Dermis microvascular lymphatic vessel endothelial cell (primary cell): ENCODE measurements at regions not wholly inside any gene's neighbourhood (a gene's known extent, or its start where the extent isn't known, plus 50 kb on each side); places are given as distances from the start of the nearest gene placed in this dataset.

Source experiments
- DNase-seq, 2 donors: peaks; one replicate each; pipeline versions ENCODE4 v3.0.0 to v3.0.0-alpha.2; 2010; ENCODE audit warnings: low read depth in 2 of 2

DNA sequence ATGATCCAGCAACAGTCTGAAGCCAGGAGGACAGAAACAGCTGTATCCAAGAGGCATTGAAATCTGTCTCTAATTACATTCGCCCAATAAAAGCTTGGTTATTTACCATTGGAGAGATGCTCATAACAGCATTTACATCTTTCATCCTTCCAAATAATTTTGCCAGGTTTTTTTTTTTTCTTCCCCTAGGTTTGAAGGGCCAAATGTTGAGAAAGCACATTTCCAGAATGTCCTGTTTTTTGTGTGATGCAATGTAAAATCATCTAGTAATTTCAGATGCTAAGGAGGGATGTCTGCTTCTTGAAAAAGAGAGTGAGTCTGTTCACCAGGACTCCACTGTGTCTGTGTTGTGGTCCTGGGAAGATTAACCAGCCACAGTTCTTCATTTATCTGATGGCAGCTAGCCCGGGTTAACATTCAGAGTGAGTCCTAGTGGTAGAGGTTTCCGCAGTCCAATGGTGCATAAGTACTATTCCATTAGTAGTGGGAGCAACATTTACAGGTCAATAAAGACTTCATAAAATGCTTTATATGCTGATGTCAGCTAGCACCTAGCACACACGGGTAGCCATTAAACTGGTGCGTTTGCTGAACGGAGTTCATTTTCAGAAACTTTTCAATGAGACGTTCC, 406.8 kb downstream of the STIM2 start:
- DNase-seq = no peak

DNA sequence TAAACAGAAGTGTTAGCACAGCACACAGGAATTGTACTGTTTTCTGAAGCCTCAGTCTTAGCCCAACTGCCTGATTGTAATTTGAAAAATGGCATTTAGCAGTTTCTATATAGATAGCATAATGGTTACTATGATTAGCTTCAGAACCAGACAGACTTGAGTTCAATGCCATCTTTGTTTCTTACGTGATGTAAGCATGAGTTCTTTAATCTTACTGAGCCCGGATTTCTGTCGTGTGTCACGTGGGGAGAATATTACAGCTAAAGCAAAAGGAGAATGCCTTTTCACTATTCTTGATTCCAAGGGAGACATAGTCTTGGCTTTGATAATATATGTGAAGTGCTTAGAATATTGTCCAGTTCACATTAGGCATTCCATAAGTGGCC, 407.3 kb downstream of the STIM2 start:
- DNase-seq = no peak

DNA sequence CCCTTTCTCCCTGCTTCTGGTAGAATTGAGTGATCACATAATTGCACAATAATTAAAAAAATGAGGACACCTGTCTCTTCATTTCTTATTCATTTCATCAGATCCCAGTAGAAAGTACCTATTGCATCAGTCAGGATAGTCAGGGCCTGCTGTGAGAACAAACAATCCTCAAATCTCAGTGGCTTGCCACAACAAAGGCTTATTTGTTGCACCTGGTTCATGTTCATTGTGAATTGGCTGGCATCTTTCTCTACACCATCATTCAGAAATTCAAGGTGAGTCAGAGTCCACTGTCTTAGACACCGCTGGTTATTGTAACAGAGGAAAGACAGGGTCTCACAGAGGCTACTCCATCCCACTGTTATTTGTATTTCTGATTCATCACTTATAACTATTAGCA, 409.8 kb downstream of the STIM2 start:
- no peak for DNase-seq

DNA sequence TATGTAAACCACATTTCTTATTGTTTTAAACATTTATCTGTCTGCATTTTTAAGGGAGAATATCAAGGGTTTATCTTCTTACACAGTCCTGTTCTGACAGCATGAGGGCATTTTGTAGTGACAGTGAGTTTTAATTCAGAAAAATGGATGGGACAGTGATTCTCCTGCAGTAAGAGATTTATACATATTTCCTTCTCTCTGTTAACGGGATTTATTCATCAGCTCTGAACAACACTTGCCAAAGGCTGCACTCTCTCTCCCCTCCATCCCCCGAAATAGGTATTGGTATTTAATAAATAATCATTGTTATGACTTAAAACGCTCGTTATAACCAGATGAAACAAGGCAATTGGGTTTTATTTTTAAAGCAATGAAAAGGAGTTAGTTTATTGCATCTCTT, 410.9 kb downstream of the STIM2 start:
- no peak for DNase-seq

DNA sequence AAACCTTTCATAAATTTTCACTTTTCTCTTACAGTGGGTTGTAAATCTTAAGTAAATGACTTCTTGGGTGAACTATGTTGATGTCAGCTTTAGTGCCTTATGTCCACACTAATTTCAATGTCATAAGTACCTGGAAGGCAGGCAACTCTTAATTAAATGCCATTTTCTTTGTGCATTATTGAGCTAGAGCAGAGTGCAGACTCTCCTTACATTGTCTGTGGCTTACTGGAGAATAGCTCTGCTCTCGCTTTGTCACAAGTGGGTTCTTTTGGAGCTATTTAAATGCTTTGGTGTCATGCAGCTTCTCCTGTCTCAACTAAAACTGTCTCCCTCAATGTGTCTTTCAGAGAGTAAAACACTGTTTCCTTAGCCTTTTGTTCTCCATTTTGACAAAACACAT, 411.6 kb downstream of the STIM2 start:
- no peak for DNase-seq

DNA sequence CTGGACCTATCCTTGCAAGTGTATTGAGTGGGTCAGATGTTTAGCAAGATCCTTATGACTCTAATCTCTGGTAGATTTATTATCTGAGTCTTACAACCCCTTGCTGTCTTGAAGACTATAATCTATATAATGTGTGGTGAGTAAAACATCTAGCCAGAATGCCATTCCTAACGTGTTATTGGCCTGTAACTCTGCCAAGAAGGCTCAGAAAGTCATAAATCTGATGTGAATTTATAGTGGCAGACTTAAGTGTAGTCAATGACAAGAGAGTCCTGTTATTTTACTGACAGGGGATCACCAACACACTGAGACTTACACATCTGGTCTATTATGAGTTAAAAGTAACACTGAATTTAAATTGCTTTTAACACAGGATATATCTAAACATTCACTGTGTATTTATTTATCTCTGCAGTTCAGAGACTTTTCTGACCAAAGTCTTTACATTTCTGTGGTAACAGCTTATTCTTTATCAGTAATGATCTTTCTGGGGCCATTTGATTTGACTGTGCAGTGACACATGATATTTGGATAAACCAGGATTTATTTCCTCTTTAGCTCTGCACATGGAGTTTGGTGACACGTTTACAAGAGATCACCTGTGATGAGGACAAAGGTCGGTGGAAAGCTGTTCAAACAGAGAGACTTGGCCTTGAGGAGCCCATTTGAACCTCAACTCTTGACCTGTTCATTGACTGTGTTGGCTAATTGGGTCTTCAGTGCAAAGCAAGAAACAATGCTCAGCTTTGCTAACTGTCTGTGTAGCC, 415.8 kb downstream of the STIM2 start:
- DNase-seq = no peak

DNA sequence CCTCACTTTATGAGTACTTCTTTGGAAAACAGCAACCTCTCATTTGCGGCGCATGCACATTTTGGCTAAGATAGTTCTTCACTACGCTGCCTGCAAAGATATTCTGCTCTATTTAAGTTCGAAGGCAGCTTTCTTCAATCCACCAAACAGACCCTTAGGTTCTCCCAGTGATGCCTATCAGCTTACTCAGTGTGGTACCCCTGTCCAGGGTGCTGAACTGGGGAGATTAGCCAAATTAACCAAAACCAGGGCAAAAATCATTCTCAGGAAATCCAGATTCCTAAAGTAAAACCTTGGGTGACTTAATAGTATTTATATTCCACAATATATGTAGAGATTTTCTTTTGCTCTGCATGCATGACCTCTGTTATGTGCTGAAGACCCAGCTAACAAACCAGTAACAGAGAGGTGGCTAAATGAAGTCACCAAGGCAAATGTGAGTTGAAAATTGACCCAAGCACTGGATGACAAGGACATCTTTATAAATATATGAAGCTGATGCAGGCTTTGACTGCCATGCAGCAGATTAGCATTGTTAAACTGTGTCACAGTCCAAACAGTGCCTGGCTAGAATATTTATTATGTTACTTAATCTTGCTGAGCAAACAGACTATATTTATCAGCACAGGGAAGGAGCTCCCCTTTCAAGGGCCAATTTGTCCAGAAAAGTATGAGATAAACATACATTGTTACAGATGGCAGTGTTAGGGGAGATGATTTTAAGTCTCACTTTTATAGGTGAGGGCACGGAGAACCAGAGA, 418.2 kb downstream of the STIM2 start:
- DNase-seq = peak in 1 of 2 donors; percentile 0

DNA sequence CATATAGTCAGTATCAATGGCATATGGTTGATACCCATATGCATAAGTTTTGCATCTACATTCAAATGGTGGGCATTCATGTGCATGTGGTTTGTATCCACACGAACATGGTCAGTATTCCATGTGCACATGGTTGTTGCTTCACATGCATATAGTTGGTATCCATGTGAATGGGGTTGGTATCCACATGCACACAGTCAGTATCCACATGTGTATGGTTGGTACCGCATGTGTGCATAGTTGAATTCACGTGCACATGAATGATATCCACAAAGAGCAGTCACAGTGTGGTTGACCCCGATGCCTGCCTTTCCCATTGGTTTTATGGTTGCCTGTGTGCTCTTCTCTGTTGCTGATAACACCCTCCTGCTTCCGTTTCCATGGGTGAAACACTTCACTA, 427.9 kb downstream of the STIM2 start:
- DNase-seq = no peak

DNA sequence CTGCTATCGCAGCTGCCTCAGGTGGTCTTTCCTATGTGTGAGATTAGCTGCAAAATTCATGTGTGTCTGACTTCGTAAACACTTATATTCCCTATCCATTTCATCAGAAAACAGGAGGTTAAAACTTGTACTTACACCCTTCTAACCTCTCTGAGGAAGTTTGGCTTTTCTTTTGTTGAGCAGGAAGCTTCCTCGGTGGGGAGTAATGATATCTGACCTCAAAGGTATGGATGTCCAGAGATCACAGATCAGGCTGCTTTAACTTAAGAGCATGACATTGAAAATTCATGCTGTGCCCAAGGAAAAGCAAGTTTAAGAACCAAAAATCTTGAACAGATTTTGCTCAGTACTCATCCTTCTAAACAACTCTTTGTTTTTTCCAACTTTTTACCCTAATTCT, 429.1 kb downstream of the STIM2 start:
- no peak for DNase-seq

DNA sequence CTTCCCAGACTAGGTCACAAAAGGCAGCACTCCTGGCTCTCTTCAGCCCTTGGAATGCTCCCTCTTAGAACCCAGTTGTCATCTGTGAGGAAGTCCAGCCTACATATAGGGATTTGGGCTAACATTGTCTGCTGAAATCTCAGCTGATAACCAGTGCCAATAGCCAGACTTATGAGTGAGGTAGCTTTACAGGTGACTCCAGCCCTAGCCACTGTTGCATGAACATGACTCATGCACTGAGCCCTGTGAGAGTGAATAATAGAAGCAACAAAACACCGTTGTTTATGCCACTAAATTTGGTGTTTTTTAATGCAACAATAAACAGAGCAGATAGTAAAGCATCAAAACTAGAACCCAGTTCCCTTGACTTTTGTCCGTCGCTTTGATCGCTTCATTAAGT, 433.2 kb downstream of the STIM2 start:
- no peak for DNase-seq

DNA sequence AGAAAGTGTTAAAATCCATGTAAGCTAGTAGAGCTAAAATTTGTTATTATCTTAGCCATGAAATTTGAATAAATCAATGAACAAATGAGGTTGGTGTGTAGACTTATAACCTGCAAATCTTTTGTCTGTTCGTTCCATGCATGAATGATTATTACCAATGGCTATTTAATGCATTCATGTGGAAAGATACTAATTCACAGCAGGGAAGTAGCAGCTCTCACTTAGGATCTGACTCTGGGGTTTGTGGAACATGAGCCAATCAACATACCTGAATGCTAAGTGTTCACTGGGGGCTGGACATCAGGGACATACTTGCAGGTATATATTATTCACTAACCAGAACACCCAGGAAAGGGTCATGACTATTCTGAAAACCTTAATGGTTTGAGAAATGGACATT, 444.1 kb downstream of the STIM2 start:
- DNase-seq = no peak

DNA sequence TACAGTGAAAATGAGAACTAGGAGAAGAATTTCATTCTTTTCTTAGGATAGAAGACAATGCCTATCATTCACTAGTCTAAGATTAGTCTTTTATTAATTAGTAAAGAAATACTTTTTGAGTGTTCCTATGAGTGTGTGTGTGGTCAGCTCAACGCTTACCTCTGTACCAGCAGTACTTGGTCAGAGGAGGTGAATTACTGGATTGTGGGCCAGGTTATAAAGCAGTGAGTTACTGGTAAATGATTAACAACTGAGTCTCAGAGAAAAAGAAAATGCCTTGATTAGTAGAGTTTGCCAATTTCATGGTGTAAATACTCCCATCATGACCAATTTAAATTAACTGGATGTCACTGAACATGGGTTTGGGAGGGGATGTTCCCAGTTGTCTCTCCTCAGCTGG, 444.6 kb downstream of the STIM2 start:
- no peak for DNase-seq

DNA sequence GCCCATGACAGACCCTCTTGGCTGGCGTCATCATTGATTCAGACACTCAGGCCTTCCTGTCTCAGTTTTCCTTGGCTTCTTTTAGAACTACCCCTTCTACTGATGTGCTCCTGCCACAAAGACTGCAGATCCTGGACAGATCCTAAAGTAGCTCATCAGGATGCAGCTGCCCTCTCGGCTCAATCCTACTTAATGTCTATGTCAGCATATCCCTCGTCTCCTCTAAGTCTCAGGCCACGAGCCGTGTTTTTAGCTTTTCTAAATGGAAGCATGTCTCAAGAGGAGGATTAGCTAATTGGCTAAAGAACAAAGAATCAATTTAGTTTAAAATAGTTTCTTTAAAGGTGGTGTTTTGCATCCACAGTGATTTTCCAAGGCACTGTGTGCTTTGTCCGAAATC, 447.7 kb downstream of the STIM2 start:
- no peak for DNase-seq

DNA sequence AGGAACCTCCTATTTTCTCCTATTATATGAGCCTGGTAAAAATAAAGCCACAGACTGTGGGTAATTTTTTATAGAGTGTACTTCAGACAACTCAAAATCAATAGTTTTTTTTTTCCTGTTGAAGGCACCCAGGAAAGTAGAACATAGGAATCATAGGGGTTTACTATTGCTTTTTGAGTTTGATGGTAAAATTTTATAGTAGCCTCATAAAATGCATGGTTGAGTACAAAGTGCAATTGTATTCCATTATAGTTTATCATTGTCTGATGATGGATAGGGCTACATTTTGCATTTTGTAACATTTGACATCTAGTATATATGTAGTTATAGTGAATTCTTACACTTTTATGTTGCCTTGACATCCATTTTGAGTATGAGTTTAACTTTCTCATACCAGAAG, 455.0 kb downstream of the STIM2 start:
- no peak for DNase-seq

DNA sequence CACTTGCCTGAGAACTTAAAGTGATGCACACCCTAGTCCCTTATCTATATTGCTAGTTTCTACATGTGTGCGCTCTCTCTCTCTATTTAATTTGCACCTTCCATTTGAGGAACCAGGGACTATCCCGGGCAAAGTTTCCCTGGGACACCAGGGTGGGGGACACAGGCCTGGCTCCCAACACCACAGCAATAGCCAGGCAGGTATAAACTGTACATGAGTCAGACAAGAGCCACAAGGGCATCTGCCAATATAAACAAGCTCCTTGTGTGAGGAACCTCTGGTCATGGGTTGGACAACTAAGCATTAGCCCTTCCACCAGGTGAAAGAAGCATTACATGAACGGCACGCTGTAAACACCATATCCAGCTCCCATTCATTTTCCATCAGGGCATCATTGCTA, 455.5 kb downstream of the STIM2 start:
- DNase-seq = no peak

DNA sequence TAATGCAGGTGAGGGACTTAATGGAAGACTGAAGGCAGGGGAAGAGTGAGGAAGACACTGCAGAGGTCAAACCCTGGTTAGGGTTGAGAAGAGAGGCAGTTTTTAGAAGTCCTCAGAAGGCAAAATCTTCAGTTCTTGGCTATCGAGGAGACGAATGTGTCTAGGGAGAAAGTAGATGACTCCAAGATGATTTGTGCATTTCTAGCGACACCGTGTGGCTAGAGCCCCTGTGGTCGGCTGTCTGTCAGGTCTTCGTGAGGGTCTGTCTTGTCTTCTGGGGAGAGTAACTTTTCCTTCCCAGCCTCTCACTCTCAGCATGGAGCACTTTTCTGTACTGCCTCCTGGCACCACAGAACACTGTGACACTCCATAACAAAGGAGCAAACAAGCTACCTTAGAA, 458.1 kb downstream of the STIM2 start:
- no peak for DNase-seq

DNA sequence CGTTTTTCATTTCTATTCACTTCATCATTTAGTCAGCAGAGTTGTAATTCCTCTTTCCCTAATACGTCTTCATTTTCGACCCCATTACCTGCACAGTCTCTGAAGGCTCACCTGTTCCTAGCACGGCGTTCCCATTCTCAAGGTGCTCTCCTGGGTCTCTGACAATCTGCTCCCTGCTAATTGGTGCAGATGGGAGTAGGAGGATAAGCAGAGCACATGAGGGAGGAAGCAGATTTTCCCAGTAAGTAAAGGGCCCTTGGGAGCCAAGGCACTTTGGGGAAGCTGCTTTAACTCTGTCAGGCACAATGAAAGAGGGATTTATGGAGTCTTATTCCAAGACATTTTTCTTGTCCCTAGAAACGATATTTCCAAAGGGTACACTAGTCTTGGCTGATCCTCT, 466.4 kb downstream of the STIM2 start:
- DNase-seq = no peak

DNA sequence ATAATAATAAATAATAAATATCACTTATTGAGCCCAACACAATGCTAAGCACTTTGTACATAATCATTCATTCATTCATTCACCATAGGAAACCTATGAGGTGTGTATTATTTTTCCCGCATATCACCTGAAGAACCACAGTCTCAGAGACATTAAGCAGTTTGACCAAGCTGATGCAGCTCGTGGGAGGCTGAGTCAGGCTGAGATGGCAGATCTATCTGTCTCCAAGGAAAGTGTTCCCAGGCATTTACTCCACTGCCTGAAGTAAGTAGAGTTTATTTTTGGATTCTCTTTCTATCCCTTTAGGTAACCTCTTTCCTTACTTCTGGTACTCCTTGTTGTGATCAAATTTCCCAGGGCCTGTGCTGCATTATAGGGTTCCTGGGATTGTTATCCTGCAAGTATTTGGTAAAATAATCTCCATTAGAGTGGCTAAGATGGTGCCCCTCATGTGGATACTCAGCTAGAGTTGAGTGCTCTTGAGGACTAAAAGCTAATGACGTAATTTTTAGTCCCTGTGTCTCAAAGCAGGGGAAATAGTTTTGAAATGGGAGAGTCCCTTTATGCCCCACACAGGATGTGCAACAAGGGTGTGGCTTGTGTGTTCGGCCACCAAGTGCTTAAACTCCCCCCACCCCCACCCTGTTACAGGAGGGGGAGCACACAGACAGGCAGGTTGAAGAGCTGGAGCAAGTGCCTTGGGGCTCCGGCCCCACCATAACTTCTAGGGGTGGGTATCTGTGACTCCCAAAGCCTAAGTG, 467.0 kb downstream of the STIM2 start:
- no peak for DNase-seq

DNA sequence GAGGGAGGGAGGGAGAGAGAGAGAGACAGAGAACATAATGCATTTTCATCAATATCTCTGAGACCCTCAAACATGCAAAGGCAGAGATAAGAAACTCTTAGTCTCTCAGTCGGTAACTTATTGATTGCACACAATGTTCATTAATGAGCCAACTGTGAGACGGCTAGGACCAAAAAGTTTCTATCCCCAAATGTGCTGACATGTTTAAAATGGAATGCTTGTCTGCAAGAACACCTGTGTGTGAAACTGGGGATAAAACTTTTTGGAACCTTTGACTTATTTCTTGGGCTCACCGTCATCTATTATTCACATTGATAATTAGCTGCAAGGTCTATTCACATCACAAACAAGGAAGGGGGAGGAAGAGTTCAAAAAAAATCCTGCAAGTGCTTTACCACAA, 477.9 kb downstream of the STIM2 start:
- DNase-seq = no peak

DNA sequence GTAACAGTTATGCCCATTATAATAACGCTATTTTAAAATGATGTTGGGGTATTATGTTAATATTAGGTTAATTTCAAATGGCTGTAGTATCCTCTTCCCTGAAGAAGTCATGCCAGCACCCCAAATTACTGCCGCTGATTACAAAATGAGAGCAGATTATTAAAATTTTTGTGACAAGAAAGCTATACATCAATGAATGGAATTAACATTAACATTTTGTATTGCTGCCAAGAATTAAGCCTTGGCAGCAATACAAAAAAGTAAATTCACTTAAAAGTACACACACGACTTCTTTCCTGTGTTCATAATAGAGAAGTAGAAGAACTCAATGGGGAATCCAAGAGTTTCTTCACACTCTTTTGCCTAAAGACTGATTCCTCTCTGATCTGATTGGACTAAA, 482.8 kb downstream of the STIM2 start:
- no peak for DNase-seq

DNA sequence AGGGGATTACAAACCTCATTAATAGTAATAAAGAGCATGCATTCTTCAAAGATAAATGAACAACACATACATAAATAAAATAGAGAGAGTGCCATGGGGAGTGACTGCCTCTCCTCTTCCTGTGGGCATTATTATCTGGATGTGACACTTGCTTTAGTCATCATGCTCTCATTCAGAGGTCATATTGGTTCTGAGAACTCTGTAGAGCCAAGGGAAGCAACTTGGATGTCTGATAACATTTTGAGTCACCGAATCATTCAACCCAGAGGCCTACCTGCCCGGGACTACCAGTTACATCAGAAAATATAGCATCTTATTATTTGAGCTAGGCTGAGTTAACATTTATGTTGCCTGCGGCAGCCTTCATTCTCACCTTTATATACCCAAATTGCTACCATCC, 489.5 kb downstream of the STIM2 start:
- DNase-seq = no peak

DNA sequence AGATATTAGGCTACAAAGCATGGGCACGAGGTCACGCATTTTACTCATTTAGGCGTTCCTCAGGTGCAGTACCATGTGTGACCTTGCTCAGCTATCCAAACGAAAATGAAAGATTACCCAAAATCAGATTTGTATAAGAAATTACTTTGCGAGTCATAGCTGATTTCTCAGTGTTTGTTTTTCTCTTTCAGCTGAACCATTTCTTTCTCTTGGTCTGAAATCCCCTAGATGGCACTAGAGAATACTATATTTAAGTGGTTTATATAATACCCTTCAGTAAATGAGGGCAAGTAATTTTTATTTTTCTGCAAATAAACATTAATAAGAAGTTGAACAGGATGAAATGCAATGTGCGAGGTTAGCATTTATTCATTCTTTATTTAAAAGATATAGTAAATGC, 496.6 kb downstream of the STIM2 start:
- DNase-seq = no peak
